MCF 10A (cell line): ENCODE measurements at regions not wholly inside any gene's neighbourhood (a gene's known extent, or its start where the extent isn't known, plus 50 kb on each side); places are given as distances from the start of the nearest gene placed in this dataset.
"Not testable (repeated sequence)": the region's sequence is repeated elsewhere in the genome, so short reads cannot be mapped to it uniquely, and the experiment has no call there.

ENCODE experiments used
- BruUV-seq: library from RNA; stranded (reverse); fragments of 400-500 nt; replicated peaks from 2 replicates; lab custom pipeline; 2021; lab: Mats Ljungman, UMichigan
- CTCF ChIA-PET: fragments of 300-600 bp; sonication (Branson Sonifier 250); formaldehyde crosslinking; extraction: SDS; loops from one replicate; lab custom pipeline; 2021; ENCODE audit warnings: antibody characterized with exemption, inconsistent platforms; lab: Yijun Ruan, JAX
- POLR2A ChIA-PET: fragments of 300-600, 350-650 bp; sonication (Branson Sonifier 250); formaldehyde crosslinking; extraction: SDS; loops from one replicate; lab custom pipeline; 2020; ENCODE audit warnings: antibody characterized with exemption, inconsistent platforms; lab: Yijun Ruan, JAX
- DNase-seq: peaks from one replicate; pipeline ENCODE4 v3.0.0-alpha.2; 2018; ENCODE audit not compliant: unreplicated experiment
- H3K27ac Mint-ChIP-seq: one replicate; pipeline ENCODE4 v1.8.0; 2022; ENCODE audit warnings: mild to moderate bottlenecking, low read depth, mixed read lengths; ENCODE audit not compliant: unreplicated experiment
- H3K27me3 Mint-ChIP-seq: one replicate; pipeline ENCODE4 v1.8.0; 2022; ENCODE audit warnings: mixed read lengths; ENCODE audit not compliant: insufficient read depth, unreplicated experiment
- H3K36me3 Mint-ChIP-seq: one replicate; pipeline ENCODE4 v1.8.0; 2022; ENCODE audit warnings: mild to moderate bottlenecking, moderate library complexity, mixed read lengths; ENCODE audit not compliant: insufficient read depth, unreplicated experiment
- H3K4me1 Mint-ChIP-seq: one replicate; pipeline ENCODE4 v1.8.0; 2022; ENCODE audit warnings: mixed read lengths; ENCODE audit not compliant: insufficient read depth, unreplicated experiment
- H3K4me3 Mint-ChIP-seq: one replicate; pipeline ENCODE4 v1.8.0; 2022; ENCODE audit warnings: mild to moderate bottlenecking, moderate library complexity, mixed read lengths; ENCODE audit not compliant: unreplicated experiment
- H3K9me3 Mint-ChIP-seq: one replicate; pipeline ENCODE4 v1.8.0; 2022; ENCODE audit warnings: mixed read lengths; ENCODE audit not compliant: unreplicated experiment
- intact Hi-C: fragments of 100-400 bp; cut with micrococcal nuclease; formaldehyde crosslinking; loops from 2 replicates; pipeline ENCODE4 v1.14.1; 2022
- TF ChIP-seq, protein P1 (sequence below): fragments of 200-600 bp; IDR thresholded peaks from one replicate; pipeline ENCODE4 v1.8.0; 2022; ENCODE audit warnings: antibody characterized with exemption, mild to moderate bottlenecking; ENCODE audit not compliant: unreplicated experiment

- Mint-ChIP-seq H3K4me1 (peaks cover 17% of the 10 kb centered on the region), H3K27ac (no peak overlapping the region), H3K36me3 (no peaks in the 10 kb centered on the region), H3K4me3 (no peak overlapping the region), H3K9me3 (no peaks in the 10 kb centered on the region), H3K27me3 (no peaks in the 10 kb centered on the region)
- TF ChIP-seq, protein P1, sequence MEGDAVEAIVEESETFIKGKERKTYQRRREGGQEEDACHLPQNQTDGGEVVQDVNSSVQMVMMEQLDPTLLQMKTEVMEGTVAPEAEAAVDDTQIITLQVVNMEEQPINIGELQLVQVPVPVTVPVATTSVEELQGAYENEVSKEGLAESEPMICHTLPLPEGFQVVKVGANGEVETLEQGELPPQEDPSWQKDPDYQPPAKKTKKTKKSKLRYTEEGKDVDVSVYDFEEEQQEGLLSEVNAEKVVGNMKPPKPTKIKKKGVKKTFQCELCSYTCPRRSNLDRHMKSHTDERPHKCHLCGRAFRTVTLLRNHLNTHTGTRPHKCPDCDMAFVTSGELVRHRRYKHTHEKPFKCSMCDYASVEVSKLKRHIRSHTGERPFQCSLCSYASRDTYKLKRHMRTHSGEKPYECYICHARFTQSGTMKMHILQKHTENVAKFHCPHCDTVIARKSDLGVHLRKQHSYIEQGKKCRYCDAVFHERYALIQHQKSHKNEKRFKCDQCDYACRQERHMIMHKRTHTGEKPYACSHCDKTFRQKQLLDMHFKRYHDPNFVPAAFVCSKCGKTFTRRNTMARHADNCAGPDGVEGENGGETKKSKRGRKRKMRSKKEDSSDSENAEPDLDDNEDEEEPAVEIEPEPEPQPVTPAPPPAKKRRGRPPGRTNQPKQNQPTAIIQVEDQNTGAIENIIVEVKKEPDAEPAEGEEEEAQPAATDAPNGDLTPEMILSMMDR = no peak
- CTCF ChIA-PET = interaction anchor here (0.6 to 6.1 kb wide), 9 partner anchors 13 to 754 kb away, joined by 3 to 56 read pairs (median 5); no protein-coding TSS in a partner anchor
- intact Hi-C loops = loop anchor here (2.0 kb wide), 1 partner anchor 26 kb away; no protein-coding TSS in a partner anchor
- BruUV-seq = no TSS peak
- POLR2A ChIA-PET = interaction anchor here (0.8 to 2.0 kb wide), 3 partner anchors 26 to 39 kb away, joined by 5 to 7 read pairs (median 6); no protein-coding TSS in a partner anchor
- DNase-seq = no peak
Observed at GRCh38 chr7:142582351-142582750, 166.9 kb upstream of the PRSS1 start.

- Mint-ChIP-seq H3K27me3 (no peaks in the 10 kb centered on the region), H3K27ac (no peak overlapping the region), H3K4me1 (peaks cover 17% of the 10 kb centered on the region), H3K36me3 (no peaks in the 10 kb centered on the region), H3K9me3 (no peaks in the 10 kb centered on the region), H3K4me3 (no peak overlapping the region)
- DNase-seq = peak; percentile 62
- POLR2A ChIA-PET = interaction anchor here (0.7 kb wide), 1 partner anchor 12 kb away, joined by 3 read pairs; no protein-coding TSS in a partner anchor
- CTCF ChIA-PET = interaction anchor here (0.6 to 6.1 kb wide), 5 partner anchors 23 to 273 kb away, joined by 3 to 56 read pairs (median 4); no protein-coding TSS in a partner anchor
- no TSS peak for BruUV-seq
- TF ChIP-seq, protein P1 = no peak
- intact Hi-C loops = no loop called here
Observed at GRCh38 chr7:142581341-142581740, 167.9 kb upstream of the PRSS1 start.

- Mint-ChIP-seq H3K9me3 (no peaks in the 10 kb centered on the region), H3K36me3 (no peaks in the 10 kb centered on the region), H3K27ac (no peak overlapping the region), H3K4me1 (peaks cover 17% of the 10 kb centered on the region), H3K27me3 (no peaks in the 10 kb centered on the region), H3K4me3 (no peak overlapping the region)
- no TSS peak for BruUV-seq
- intact Hi-C loops = no loop called here
- no peak for DNase-seq
- ChIA-PET POLR2A (interaction anchor here (0.7 kb wide), 1 partner anchor 1830 kb away, joined by 4 read pairs; no protein-coding TSS in a partner anchor), CTCF (interaction anchor here (3.6 to 6.1 kb wide), 2 partner anchors 22 to 44 kb away, joined by 19 to 56 read pairs; no protein-coding TSS in a partner anchor)
- TF ChIP-seq, protein P1 = no peak
Observed at GRCh38 chr7:142579946-142580345, 169.3 kb upstream of the PRSS1 start.

- H3K36me3 Mint-ChIP-seq, H3K27me3 Mint-ChIP-seq, H3K27ac Mint-ChIP-seq, POLR2A ChIA-PET, intact Hi-C loops, DNase-seq, BruUV-seq, H3K4me3 Mint-ChIP-seq, H3K9me3 Mint-ChIP-seq, H3K4me1 Mint-ChIP-seq: not testable (repeated sequence)
- CTCF ChIA-PET = interaction anchor here (0.6 to 2.2 kb wide), 2 partner anchors 12 to 24 kb away, joined by 3 to 6 read pairs; no protein-coding TSS in a partner anchor
Observed at GRCh38 chr7:142575351-142575750, 173.9 kb upstream of the PRSS1 start.
